ENCODE measurements at regions not wholly inside any gene's neighbourhood (a gene's known extent, or its start where the extent isn't known, plus 50 kb on each side); places are given as distances from the start of the nearest gene placed in this dataset.

DNA sequence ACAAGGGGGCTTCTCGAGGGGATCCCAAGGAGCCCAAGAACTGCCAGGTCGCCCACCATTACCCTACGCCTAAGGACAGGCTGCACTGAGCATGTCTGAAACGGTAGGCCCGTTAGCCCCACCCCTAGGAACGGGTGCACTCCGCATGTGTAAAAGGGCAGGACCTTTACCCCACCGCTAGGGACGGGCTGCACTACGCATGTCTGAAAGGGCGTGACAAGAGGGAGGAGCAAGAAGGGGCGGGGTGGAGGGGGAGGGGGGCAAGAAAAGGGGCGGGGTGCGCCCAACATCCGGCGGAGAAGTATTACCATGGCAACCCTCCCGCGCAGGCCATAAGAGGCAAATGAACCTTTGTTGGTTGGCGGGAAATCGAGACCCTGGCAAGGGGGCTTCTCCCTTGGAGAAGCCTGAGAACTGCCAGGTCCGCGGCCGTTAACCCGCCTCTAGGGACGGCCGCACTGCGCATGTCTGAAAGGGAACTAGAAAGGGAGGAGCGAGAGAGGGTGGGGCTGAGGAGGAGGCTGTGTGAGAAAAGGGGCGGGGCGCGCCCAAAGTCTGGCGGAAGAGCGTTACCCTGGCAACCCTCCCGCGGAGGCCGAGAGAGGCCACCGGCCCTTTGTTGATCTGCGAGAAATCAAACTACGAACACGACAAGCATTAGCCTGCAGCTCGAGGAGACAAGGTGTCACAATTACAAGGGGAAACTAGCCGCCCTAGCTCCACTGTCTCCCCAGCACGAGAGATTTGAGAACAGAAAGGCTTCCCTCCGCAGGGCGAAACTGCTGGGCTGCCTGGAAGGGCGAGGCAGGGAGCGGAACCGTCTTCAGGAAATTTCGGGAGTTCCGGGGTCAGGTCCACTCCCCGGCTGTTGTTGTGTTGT is 2046.8 kb downstream of the TP53TG3F start:
- H3K4me3 ChIP-seq (ENCODE audit: control insufficient read depth in 2 of 3, extremely low read depth in 1 of 3, insufficient read depth in 2 of 3, low read depth in 1 of 3, low read length in 3 of 3): no peak overlapping the region
- no peaks in the 10 kb centered on the region for H3K9me1 ChIP-seq (ENCODE audit: control insufficient read depth, extremely low read depth, insufficient read depth, low read length)
- no peaks in the 10 kb centered on the region for H4K20me1 ChIP-seq (ENCODE audit: control insufficient read depth, extremely low read depth, insufficient read depth, low read length)
- no peak for TF ChIP-seq EZH2 (IDR thresholded peaks at IDR 0.05; ENCODE audit: low read length)
- TF ChIP-seq, protein P1, sequence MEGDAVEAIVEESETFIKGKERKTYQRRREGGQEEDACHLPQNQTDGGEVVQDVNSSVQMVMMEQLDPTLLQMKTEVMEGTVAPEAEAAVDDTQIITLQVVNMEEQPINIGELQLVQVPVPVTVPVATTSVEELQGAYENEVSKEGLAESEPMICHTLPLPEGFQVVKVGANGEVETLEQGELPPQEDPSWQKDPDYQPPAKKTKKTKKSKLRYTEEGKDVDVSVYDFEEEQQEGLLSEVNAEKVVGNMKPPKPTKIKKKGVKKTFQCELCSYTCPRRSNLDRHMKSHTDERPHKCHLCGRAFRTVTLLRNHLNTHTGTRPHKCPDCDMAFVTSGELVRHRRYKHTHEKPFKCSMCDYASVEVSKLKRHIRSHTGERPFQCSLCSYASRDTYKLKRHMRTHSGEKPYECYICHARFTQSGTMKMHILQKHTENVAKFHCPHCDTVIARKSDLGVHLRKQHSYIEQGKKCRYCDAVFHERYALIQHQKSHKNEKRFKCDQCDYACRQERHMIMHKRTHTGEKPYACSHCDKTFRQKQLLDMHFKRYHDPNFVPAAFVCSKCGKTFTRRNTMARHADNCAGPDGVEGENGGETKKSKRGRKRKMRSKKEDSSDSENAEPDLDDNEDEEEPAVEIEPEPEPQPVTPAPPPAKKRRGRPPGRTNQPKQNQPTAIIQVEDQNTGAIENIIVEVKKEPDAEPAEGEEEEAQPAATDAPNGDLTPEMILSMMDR (optimal IDR thresholded peaks at IDR 0.05 in 1 of 3, IDR thresholded peaks at IDR 0.05 in 1 of 3, conservative IDR thresholded peaks at IDR 0.05 in 1 of 3; ENCODE audit: extremely low read depth in 1 of 3, insufficient read depth in 2 of 3, low read length in 3 of 3): no peak
- dilution Hi-C loops (cut with MboI; ENCODE audit: extremely low pct_ligation_motif_present, low sequenced_read_pairs): no loop called here
- FAIRE-seq (no peak), DNase-seq (ENCODE audit: low read depth, low spot score) (no peak)
- no peak overlapping the region for H2AFZ ChIP-seq (ENCODE audit: control insufficient read depth, low read length)
- H3K27ac ChIP-seq (ENCODE audit: control insufficient read depth, insufficient read depth, low read length): no peak overlapping the region
- no peaks in the 10 kb centered on the region for H3K36me3 ChIP-seq (ENCODE audit: control insufficient read depth in 2 of 2, extremely low read depth in 1 of 2, insufficient read depth in 2 of 2, low read length in 2 of 2)
- H3K79me2 ChIP-seq (ENCODE audit: control insufficient read depth, insufficient read depth, low read length): no peaks in the 10 kb centered on the region
- H3K9me3 ChIP-seq (ENCODE audit: control insufficient read depth, low read depth, low read length): no peaks in the 10 kb centered on the region
- no peak overlapping the region for H3K9ac ChIP-seq (ENCODE audit: control insufficient read depth, extremely low read depth, insufficient read depth, low read length)
- no peak overlapping the region for H3K4me2 ChIP-seq (ENCODE audit: control insufficient read depth, extremely low read depth, insufficient read depth, low read depth, low read length)
- H3K27me3 ChIP-seq (ENCODE audit: control insufficient read depth, extremely low read depth, insufficient read depth, low read length): no peaks in the 10 kb centered on the region
- no peaks in the 10 kb centered on the region for H3K4me1 ChIP-seq (ENCODE audit: control insufficient read depth, extremely low read depth, insufficient read depth, low read length)

DNA sequence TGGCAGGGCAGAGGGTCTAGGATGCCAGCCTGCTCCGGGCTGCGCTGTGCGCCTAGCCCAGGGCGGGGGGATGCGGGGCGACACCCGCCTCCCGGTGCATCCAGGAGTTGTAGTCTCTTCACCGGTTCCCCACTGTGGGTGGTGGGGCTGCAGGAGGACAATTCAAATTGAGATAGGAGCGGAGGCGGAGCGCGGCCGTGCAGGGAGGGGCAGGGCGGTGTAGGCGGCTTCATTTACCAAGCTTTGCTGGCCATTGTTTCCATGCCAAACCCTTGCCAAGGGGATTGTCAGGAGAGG is 2047.4 kb downstream of the TP53TG3F start:
- FAIRE-seq: no peak
- dilution Hi-C loops (cut with MboI; ENCODE audit: extremely low pct_ligation_motif_present, low sequenced_read_pairs): no loop called here
- no peak overlapping the region for H3K27ac ChIP-seq (ENCODE audit: control insufficient read depth, insufficient read depth, low read length)

More for the DNA sequence above, 2047.4 kb downstream of the TP53TG3F start:
- Histone ChIP-seq H3K79me2 (ENCODE audit: control insufficient read depth, insufficient read depth, low read length) (no peaks in the 10 kb centered on the region), H2AFZ (ENCODE audit: control insufficient read depth, low read length) (no peak overlapping the region), H3K4me1 (ENCODE audit: control insufficient read depth, extremely low read depth, insufficient read depth, low read length) (no peaks in the 10 kb centered on the region), H3K9ac (ENCODE audit: control insufficient read depth, extremely low read depth, insufficient read depth, low read length) (no peak overlapping the region), H3K27me3 (ENCODE audit: control insufficient read depth, extremely low read depth, insufficient read depth, low read length) (no peaks in the 10 kb centered on the region), H3K4me2 (ENCODE audit: control insufficient read depth, extremely low read depth, insufficient read depth, low read depth, low read length) (no peak overlapping the region), H4K20me1 (ENCODE audit: control insufficient read depth, extremely low read depth, insufficient read depth, low read length) (no peaks in the 10 kb centered on the region), H3K36me3 (ENCODE audit: control insufficient read depth in 2 of 2, extremely low read depth in 1 of 2, insufficient read depth in 2 of 2, low read length in 2 of 2) (no peaks in the 10 kb centered on the region), H3K9me1 (ENCODE audit: control insufficient read depth, extremely low read depth, insufficient read depth, low read length) (no peaks in the 10 kb centered on the region), H3K4me3 (ENCODE audit: control insufficient read depth in 2 of 3, extremely low read depth in 1 of 3, insufficient read depth in 2 of 3, low read depth in 1 of 3, low read length in 3 of 3) (no peak overlapping the region), H3K9me3 (ENCODE audit: control insufficient read depth, low read depth, low read length) (no peaks in the 10 kb centered on the region)
- TF ChIP-seq EZH2 (IDR thresholded peaks at IDR 0.05; ENCODE audit: low read length): no peak
- TF ChIP-seq, protein P1 (optimal IDR thresholded peaks at IDR 0.05 in 1 of 3, IDR thresholded peaks at IDR 0.05 in 1 of 3, conservative IDR thresholded peaks at IDR 0.05 in 1 of 3; ENCODE audit: extremely low read depth in 1 of 3, insufficient read depth in 2 of 3, low read length in 3 of 3): no peak
- DNase-seq (ENCODE audit: low read depth, low spot score): no peak

Measured in keratinocyte (primary cell).